ENCODE measurements at regions not wholly inside any gene's neighbourhood (a gene's known extent, or its start where the extent isn't known, plus 50 kb on each side); places are given as distances from the start of the nearest gene placed in this dataset.
"Not testable (repeated sequence)": the region's sequence is repeated elsewhere in the genome, so short reads cannot be mapped to it uniquely, and the experiment has no call there.

DNA sequence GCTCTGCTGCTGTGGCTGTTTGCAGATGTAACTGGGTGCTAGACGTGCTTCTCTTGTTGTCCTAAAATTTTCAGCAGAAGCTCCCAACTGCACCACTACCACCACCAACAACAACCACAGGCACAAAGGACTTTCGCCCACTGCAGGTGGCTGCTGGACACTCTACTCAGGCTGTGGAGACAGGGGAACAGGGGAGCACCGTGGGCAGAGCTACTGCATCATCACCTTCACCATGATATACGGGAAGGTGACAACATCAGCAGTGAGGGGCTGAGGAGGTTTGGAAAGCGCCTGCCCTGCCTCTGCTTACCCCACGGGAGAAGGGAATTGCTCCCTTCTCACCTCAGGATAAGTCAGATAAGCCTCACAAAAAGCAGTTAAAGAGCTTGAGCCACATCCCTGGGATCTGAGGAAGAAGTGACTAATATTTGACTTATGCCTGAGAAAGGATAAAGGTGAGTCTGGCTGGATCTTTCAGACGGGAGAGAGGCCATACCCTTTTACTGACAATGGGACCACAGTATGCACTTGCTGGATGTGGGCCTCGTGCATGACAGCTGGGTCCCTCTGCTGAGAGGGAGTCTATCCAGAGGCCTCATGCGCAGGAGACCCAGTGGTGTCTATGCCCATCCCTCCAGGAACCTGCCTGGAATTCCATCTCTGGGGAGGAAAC is 217.6 kb downstream of the KLF6 start:
- H3K4me3 ChIP-seq (ENCODE audit: low read depth, low read length): no peak overlapping the region
- DNase-seq (ENCODE audit: low read depth): no peak
- TF ChIP-seq, protein P1, sequence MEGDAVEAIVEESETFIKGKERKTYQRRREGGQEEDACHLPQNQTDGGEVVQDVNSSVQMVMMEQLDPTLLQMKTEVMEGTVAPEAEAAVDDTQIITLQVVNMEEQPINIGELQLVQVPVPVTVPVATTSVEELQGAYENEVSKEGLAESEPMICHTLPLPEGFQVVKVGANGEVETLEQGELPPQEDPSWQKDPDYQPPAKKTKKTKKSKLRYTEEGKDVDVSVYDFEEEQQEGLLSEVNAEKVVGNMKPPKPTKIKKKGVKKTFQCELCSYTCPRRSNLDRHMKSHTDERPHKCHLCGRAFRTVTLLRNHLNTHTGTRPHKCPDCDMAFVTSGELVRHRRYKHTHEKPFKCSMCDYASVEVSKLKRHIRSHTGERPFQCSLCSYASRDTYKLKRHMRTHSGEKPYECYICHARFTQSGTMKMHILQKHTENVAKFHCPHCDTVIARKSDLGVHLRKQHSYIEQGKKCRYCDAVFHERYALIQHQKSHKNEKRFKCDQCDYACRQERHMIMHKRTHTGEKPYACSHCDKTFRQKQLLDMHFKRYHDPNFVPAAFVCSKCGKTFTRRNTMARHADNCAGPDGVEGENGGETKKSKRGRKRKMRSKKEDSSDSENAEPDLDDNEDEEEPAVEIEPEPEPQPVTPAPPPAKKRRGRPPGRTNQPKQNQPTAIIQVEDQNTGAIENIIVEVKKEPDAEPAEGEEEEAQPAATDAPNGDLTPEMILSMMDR (IDR thresholded peaks at IDR 0.05; ENCODE audit: insufficient read depth, low read depth, low read length, missing control alignments): no peak

DNA sequence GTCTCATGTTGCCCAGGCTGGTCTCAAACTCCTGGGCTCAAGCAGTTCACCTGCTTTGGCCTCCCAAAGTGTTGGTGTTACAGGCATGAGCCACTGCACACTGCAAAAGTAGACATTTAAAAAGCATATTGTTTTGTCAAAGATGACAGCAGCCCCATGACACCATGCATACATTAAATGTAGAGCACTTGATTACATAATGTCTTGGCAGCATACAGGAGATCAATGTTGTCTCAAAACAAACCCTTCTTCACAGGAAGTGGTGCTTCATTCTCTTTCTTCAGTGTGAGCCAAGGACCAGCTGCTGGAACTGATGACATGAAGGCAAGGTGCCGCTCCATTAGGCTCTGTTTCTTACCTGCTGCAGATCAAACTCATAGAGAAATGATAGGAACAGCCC is 218.4 kb downstream of the KLF6 start:
- TF ChIP-seq, protein P1 (IDR thresholded peaks at IDR 0.05; ENCODE audit: insufficient read depth, low read depth, low read length, missing control alignments): no peak
- no peak for DNase-seq (ENCODE audit: low read depth)
- H3K4me3 ChIP-seq (ENCODE audit: low read depth, low read length): no peak overlapping the region

DNA sequence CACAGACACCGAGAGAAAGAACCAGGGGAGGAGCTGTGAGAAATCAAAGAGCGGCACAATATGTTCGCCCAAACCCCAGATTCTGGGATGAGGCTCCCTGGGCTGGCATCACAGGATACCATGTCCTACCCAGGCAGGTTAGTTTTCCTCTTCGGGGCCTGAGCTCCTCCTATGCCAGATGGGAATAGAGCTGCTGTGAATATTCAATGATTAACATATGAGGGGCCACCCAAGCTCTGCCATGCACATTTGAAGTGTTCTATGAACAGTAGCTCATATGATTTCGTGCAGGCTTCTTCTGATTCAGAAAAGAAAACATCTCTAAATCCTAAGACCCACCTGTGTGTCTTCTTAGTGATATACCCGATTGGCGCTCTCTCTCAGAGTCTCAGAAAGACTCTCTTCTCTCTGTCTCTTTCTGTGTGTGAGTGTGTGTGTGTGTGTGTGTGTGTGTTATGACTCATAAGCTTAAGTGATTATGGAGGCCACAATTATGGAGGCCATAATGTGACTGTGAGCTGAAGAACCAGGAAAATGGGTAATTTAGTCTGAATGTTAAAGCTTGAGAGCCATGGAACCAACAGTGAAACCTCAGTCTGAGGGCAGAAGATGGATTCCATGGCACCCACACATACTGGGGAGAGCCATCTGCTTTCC is 220.5 kb downstream of the KLF6 start:
- H3K4me3 ChIP-seq (ENCODE audit: low read depth, low read length): no peak overlapping the region
- TF ChIP-seq, protein P1 (IDR thresholded peaks at IDR 0.05; ENCODE audit: insufficient read depth, low read depth, low read length, missing control alignments): no peak
- DNase-seq (ENCODE audit: low read depth): no peak

DNA sequence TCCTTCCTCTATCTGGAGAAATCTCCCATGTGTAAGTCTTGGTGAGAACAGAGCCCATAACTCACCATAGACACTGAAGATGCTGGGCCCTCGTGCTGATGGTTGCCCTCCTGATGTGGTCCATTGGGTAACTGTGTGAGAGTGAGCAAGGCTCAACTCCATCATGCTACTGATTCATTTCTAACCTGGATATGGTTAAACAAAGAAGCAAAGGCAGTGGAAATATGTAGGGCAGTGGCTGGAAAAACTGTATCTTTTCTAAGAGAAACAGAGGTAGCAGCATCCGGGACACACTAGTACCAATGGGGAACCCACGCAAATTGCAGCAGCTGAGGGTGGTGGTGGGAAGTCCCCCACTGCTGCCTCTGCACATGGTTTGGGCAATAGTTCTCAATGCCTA is 221.7 kb downstream of the KLF6 start:
- H3K4me3 ChIP-seq (ENCODE audit: low read depth, low read length): no peak overlapping the region
- TF ChIP-seq, protein P1 (IDR thresholded peaks at IDR 0.05; ENCODE audit: insufficient read depth, low read depth, low read length, missing control alignments): no peak
- DNase-seq (ENCODE audit: low read depth): no peak

DNA sequence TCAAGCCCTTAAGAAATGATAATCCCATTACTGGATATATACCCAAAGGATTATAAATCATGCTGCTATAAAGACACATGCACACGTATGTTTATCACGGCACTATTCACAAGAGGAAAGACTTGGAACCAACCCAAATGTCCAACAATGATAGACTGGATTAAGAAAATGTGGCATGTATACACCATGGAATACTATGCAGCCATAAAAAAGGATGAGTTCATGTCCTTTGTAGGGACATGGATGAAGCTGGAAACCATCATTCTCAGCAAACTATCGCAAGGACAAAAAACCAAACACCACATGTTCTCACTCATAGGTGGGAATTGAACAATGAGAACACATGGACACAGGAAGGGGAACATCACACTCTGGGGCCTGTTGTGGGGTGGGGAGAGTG is 224.4 kb downstream of the KLF6 start:
- not testable (repeated sequence) for H3K4me3 ChIP-seq (ENCODE audit: low read depth, low read length)

DNA sequence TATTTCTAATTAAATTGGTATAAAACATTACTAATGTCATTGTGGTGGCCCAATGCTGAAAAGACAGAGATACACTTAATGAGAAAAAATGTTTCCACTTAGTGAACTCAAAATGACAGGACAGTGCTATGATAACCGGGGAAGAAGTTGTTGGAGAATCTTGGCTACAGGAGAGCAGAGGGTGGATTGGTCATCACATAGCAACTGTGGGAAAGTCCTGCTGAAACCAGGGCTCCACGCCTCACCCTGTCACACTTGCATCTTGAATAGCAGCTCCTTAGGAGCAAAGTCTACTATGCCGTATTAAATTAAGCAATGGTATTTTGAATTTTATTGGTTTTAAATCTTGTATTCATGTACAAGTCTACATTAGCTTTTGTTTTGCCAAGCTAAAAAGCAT is 225.5 kb downstream of the KLF6 start:
- no peak overlapping the region for H3K4me3 ChIP-seq (ENCODE audit: low read depth, low read length)
- DNase-seq (ENCODE audit: low read depth): no peak
- TF ChIP-seq, protein P1 (IDR thresholded peaks at IDR 0.05; ENCODE audit: insufficient read depth, low read depth, low read length, missing control alignments): no peak

More for the DNA sequence above, 224.4 kb downstream of the KLF6 start:
- not testable (repeated sequence) for DNase-seq (ENCODE audit: low read depth)

DNA sequence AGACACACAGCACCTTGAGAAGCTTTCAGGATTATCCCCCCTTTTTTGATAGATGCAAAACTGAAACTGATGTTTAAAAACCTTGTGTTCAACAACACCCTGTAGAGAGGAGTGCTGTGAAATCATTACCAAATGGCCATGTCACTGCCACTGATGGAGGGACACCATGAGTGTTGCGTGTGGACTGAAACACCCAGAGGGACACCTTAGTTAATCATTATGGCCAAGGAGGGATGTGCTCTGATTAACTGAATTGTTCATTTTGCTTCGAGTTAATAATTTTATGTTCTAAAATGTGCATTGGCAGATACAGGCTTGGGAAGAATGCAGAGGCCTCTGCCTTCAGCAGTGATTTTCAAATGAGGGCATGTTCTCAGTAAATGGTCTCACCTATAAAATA is 226.0 kb downstream of the KLF6 start:
- DNase-seq (ENCODE audit: low read depth): no peak
- no peak overlapping the region for H3K4me3 ChIP-seq (ENCODE audit: low read depth, low read length)
- TF ChIP-seq, protein P1 (IDR thresholded peaks at IDR 0.05; ENCODE audit: insufficient read depth, low read depth, low read length, missing control alignments): no peak

DNA sequence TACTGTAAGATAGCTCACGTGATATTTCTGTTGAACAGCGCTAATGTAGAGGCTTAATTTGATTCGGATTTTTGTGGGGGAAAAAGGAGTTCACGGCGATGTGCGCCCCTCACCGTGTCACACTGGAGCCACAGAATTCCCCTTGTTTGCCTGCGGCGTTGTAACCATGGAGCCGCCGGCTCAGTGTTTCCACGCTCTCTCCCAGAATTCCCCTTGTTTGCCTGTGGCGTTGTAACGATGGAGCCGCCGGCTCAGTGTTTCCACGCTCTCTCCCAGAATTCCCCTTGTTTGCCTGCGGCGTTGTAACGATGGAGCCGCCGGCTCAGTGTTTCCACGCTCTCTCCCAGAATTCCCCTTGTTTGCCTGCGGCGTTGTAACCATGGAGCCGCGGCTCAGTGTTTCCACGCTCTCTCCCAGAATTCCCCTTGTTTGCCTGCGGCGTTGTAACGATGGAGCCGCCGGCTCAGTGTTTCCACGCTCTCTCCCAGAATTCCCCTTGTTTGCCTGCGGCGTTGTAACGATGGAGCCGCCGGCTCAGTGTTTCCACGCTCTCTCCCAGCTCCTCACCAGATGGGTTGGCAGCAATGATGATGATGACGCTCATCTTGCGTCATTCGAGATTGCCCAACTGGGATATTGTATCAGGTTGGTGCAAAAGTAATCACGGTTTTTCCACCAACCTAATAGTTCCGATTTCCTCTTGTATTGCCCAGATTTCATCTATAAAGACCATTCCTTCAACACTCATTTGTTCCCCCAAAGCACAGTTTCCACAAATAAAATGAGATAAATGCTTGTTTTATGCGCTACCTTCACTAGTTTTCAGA is 228.6 kb downstream of the KLF6 start:
- not testable (repeated sequence) for DNase-seq (ENCODE audit: low read depth); H3K4me3 ChIP-seq (ENCODE audit: low read depth, low read length)
